Activated T-cell treated with anti-CD3 and anti-CD28 coated beads for 24 hours (primary cell): ENCODE measurements at regions not wholly inside any gene's neighbourhood (a gene's known extent, or its start where the extent isn't known, plus 50 kb on each side); places are given as distances from the start of the nearest gene placed in this dataset.

ENCODE experiments used
- DNase-seq: peaks from one replicate; pipeline ENCODE4 v3.0.0-alpha.2; 2020; ENCODE audit warnings: low read depth

DNA sequence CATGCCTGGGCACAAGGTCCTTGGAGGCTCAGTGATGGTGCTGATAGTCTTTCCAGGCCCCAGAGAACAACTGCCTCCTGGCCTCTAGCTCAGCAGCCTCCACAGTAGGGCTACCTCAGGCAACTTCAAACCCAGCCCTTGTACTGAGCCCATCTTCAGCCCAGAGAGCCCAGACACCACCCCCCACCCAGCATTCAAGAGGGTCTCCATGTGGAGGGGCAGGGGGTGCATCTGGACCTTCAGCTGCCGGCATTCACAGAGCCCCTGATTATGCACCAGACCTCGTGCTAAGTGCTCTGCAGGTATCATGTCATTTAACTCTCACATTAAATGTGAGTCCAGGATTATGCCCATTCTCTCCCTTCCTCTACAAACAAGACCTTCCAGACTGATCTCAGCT is 197.0 kb upstream of the ZC3H12A start:
- DNase-seq, result no peak

DNA sequence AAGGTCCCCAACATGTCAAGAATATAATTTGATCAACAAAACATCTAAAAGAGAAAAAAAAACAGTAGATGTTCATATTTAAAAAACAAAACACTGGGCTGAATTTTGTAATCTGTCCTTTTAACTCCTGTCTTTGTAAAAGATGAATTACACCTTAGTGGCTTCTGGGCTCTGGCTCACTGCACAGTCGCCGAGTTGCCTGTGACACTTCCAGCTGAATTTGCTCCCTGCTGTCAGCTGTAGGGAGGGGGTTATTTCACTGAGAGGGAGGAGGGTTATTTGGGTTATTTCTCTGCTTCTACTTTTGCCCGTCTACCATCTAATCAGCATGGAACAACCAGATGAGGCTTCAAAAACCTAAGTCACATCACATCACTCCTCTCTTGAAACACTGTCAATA is 193.0 kb upstream of the ZC3H12A start:
- no peak for DNase-seq

- no peak for DNase-seq
These were observed 191.6 kb upstream of the ZC3H12A start for GRCh38 chr1:37282764-37283163.

DNA sequence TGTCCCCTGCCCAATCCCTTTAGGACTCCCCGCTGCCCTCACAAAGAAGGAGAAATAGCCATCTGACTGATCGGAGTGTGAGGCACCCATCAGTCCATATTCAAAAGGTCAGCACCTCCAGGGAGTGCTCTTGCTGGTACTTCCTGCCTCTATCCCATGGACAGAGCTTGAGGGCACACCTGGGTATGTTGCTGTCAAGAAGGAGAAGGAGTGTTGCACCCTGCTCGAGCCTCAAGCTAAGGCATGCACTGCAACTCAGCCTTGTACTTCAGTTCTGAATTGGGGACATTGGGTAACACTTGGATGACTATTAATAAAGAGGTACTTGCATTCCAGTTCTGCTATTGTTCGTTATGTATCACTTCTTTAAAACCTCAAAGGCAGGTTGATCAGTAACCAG is 190.3 kb upstream of the ZC3H12A start:
- DNase-seq, result no peak

GRCh38 chr1:37286881-37287280 is 187.5 kb upstream of the ZC3H12A start:
- no peak for DNase-seq

GRCh38 chr1:37288900-37289299 is 185.5 kb upstream of the ZC3H12A start:
- no peak for DNase-seq

DNA sequence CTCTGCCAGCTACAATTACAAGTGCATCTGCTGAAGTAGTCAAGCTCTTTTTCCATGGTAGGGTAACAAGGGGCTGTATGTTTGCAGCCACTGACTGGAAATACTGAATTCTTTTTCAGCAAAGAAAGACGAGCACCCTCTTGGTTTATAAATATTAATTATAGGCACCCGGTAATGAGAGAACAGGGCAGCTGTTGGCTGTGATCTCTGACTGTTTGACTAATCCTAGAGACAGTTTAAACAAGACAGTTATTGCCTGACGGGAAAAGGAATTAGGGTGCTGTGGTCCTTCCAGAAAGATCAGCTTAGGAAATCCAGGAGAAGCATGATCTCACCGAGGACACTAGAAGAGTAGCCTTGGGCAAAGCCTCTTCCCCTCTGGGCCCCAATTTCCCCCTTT is 183.7 kb upstream of the ZC3H12A start:
- DNase-seq, result no peak

DNA sequence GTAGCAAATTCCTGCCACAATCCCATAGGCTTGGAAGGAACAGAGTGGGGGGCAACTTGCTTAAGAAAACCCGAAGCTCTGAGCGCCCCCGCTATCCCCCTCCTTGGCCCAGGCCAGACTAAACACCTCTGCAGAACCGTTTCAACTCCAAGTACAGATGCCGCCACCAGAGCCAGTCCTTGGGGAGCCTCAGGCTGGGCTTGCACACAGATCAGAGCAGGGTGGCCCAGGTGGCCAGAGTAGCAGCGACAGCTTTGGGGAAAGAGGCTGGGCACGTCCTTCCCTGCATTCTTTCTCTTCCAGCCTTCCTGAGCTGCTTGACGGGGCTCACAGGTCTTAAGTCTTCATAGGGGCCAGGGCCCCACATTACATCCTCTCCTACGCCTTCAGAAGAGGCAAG is 181.6 kb upstream of the ZC3H12A start:
- no peak for DNase-seq

GRCh38 chr1:37294096-37294495 is 180.3 kb upstream of the ZC3H12A start:
- no peak for DNase-seq

- DNase-seq, result no peak
These were observed 179.9 kb upstream of the ZC3H12A start for GRCh38 chr1:37294529-37294928.

GRCh38 chr1:37298769-37299168 is 175.6 kb upstream of the ZC3H12A start:
- no peak for DNase-seq

DNA sequence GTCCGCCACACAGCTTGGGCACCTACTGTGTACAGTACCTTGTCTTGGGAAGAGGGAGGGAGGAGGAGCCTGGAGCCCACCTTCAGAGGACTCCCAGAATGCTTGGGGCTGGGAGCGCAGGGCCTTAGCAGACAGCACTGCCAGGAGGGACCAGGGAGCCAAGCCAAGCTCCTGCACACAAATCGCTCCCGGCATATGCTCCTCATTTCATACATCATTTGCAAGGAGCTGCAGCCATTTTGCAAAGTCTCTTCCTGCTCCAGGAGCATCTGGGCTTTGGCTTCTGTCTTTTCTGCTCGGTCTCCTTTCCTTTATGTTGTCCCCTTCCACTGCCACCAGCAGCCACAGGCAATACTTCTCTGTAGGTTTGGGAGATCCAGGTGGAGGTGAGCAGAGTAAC is 175.2 kb upstream of the ZC3H12A start:
- DNase-seq, result no peak

GRCh38 chr1:37303884-37304574 is 170.4 kb upstream of the ZC3H12A start:
- no peak for DNase-seq

DNA sequence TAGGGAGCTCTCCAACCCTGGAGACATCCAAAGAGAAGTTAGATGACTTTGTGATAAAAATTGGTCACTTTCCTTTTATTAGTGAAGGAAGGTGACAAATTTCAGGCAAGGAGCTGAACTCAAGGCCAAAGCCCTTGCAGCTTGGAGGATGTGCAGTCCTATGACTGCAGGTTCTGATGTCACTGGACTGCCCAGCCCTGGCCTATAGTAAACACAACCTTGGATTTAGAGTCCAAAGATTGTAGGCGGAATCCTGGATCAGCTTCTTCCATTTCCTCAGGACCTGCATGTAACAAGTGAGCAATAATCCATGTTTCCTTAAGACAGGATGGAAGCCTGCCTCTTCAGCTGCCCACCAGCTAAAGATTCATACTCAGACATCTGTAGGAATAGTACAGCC is 169.3 kb upstream of the ZC3H12A start:
- no peak for DNase-seq

DNA sequence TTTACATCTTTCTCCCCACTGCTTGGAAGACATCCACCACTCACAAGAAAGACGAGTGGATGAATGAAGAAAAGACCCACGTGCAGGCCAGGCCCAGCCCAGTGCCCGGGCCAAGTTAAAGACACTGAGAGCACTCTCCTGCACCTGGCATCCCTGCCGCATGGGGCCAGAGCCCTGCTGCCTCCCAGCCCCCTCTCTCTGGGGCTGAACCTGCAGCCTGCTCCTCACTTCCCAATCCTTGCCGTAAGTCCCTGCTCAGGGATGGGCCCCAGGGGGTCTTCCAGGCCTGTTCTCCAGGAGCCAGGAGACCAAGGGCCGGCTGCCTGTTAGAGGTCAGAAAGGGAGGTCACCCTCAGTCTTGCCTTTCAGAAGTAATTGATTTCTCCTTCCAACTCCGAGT is 168.5 kb upstream of the ZC3H12A start:
- DNase-seq, result no peak

GRCh38 chr1:37306461-37306860 is 167.9 kb upstream of the ZC3H12A start:
- no peak for DNase-seq

GRCh38 chr1:37306871-37307270 is 167.5 kb upstream of the ZC3H12A start:
- no peak for DNase-seq

- DNase-seq, result no peak
These were observed 166.1 kb upstream of the ZC3H12A start for GRCh38 chr1:37308031-37308960.

DNA sequence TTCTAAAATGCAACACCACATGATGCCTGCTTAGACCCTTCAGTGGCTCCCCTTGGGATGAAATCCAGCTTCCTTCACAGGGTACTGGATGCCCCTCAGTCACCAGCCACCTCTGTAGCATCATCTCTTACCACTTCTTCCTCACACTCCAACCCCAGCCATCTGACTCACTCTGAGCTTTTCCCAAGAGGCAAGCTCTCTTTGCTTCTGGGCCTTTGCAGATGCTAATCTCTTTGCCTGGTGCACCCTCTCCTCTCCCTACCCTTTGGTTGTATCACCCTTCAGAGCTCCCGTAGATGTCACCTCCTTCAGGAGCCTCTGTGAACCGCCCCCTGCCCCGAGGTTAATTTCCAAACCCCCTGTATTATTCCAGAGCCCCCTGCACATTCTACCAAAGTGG is 164.8 kb upstream of the ZC3H12A start:
- DNase-seq, result no peak

- DNase-seq, result no peak
These were observed 164.3 kb upstream of the ZC3H12A start for GRCh38 chr1:37310064-37310463.

GRCh38 chr1:37315371-37315846 is 159.0 kb upstream of the ZC3H12A start:
- no peak for DNase-seq

GRCh38 chr1:37317870-37318467 is 156.4 kb upstream of the ZC3H12A start:
- no peak for DNase-seq

GRCh38 chr1:37318490-37318889 is 155.9 kb upstream of the ZC3H12A start:
- no peak for DNase-seq
